IPS-18a (cell line): ENCODE measurements at regions not wholly inside any gene's neighbourhood (a gene's known extent, or its start where the extent isn't known, plus 50 kb on each side); places are given as distances from the start of the nearest gene placed in this dataset.
"Not testable (repeated sequence)": the region's sequence is repeated elsewhere in the genome, so short reads cannot be mapped to it uniquely, and the experiment has no call there.

Source experiments
- H3K27ac ChIP-seq: one replicate; pipeline ENCODE4 v1.5.1; 2013; ENCODE audit warnings: low read length
- H3K27me3 ChIP-seq: one replicate; pipeline ENCODE4 v1.6.1; 2013; ENCODE audit warnings: mild to moderate bottlenecking, low read length; ENCODE audit not compliant: control insufficient read depth, insufficient read depth
- H3K36me3 ChIP-seq: one replicate; pipeline ENCODE4 v1.6.1; 2013; ENCODE audit warnings: low read depth, low read length; ENCODE audit not compliant: control insufficient read depth
- H3K4me1 ChIP-seq: one replicate; pipeline ENCODE4 v1.6.1; 2013; ENCODE audit warnings: low read depth, low read length; ENCODE audit not compliant: control insufficient read depth
- H3K4me3 ChIP-seq: one replicate; pipeline ENCODE4 v1.5.1; 2013; ENCODE audit warnings: low read length
- H3K9ac ChIP-seq: one replicate; pipeline ENCODE4 v1.6.1; 2013; ENCODE audit warnings: mild to moderate bottlenecking, low read length, moderate library complexity
- H3K9me3 ChIP-seq: one replicate; pipeline ENCODE4 v1.6.1; 2013; ENCODE audit warnings: low read depth, low read length; ENCODE audit not compliant: control insufficient read depth

- no peaks in the 10 kb centered on the region for H3K36me3 ChIP-seq
- no peak overlapping the region for H3K9ac ChIP-seq
- H3K4me1 ChIP-seq: no peaks in the 10 kb centered on the region
- H3K9me3 ChIP-seq: no peaks in the 10 kb centered on the region
- H3K4me3 ChIP-seq: no peak overlapping the region
- no peak overlapping the region for H3K27ac ChIP-seq
- H3K27me3 ChIP-seq: no peaks in the 10 kb centered on the region
Measured at GRCh38 chr3:178324356-178324755, 211.9 kb upstream of the KCNMB2 start.

GRCh38 chr3:178325330-178325729, 210.9 kb upstream of the KCNMB2 start:
- no peak overlapping the region for H3K9ac ChIP-seq
- no peak overlapping the region for H3K27ac ChIP-seq
- H3K36me3 ChIP-seq: no peaks in the 10 kb centered on the region
- H3K9me3 ChIP-seq: no peaks in the 10 kb centered on the region
- H3K27me3 ChIP-seq: no peaks in the 10 kb centered on the region
- H3K4me3 ChIP-seq: no peak overlapping the region
- H3K4me1 ChIP-seq: no peaks in the 10 kb centered on the region

- no peak overlapping the region for H3K9ac ChIP-seq
- no peaks in the 10 kb centered on the region for H3K27me3 ChIP-seq
- H3K4me3 ChIP-seq: no peak overlapping the region
- no peaks in the 10 kb centered on the region for H3K36me3 ChIP-seq
- no peak overlapping the region for H3K27ac ChIP-seq
- no peaks in the 10 kb centered on the region for H3K4me1 ChIP-seq
- no peaks in the 10 kb centered on the region for H3K9me3 ChIP-seq
Measured at GRCh38 chr3:178329936-178330335, 206.3 kb upstream of the KCNMB2 start.

- no peaks in the 10 kb centered on the region for H3K4me1 ChIP-seq
- no peak overlapping the region for H3K9ac ChIP-seq
- H3K27me3 ChIP-seq: no peaks in the 10 kb centered on the region
- no peak overlapping the region for H3K27ac ChIP-seq
- no peaks in the 10 kb centered on the region for H3K9me3 ChIP-seq
- no peak overlapping the region for H3K4me3 ChIP-seq
- no peaks in the 10 kb centered on the region for H3K36me3 ChIP-seq
Measured at GRCh38 chr3:178334239-178334638, 202.0 kb upstream of the KCNMB2 start.

- Histone ChIP-seq H3K4me3 (no peak overlapping the region), H3K9me3 (no peaks in the 10 kb centered on the region), H3K36me3 (no peaks in the 10 kb centered on the region), H3K4me1 (no peaks in the 10 kb centered on the region), H3K9ac (no peak overlapping the region), H3K27me3 (no peaks in the 10 kb centered on the region), H3K27ac (no peak overlapping the region)
Measured at GRCh38 chr3:178336336-178336735, 199.9 kb upstream of the KCNMB2 start.

- no peaks in the 10 kb centered on the region for H3K27me3 ChIP-seq
- no peak overlapping the region for H3K9ac ChIP-seq
- no peak overlapping the region for H3K27ac ChIP-seq
- H3K36me3 ChIP-seq: no peaks in the 10 kb centered on the region
- peaks cover 6% of the 10 kb centered on the region for H3K4me1 ChIP-seq
- no peaks in the 10 kb centered on the region for H3K9me3 ChIP-seq
- H3K4me3 ChIP-seq: no peak overlapping the region
Measured at GRCh38 chr3:178340506-178340905, 195.7 kb upstream of the KCNMB2 start.

GRCh38 chr3:178341636-178342035, 194.6 kb upstream of the KCNMB2 start:
- Histone ChIP-seq H3K9ac (no peak overlapping the region), H3K27me3 (no peaks in the 10 kb centered on the region), H3K36me3 (no peaks in the 10 kb centered on the region), H3K27ac (no peak overlapping the region), H3K4me3 (no peak overlapping the region), H3K9me3 (no peaks in the 10 kb centered on the region), H3K4me1 (peaks cover 6% of the 10 kb centered on the region)

- H3K27ac ChIP-seq: no peak overlapping the region
- no peaks in the 10 kb centered on the region for H3K9me3 ChIP-seq
- no peak overlapping the region for H3K9ac ChIP-seq
- no peak overlapping the region for H3K4me3 ChIP-seq
- no peaks in the 10 kb centered on the region for H3K27me3 ChIP-seq
- peaks cover 6% of the 10 kb centered on the region for H3K4me1 ChIP-seq
- H3K36me3 ChIP-seq: no peaks in the 10 kb centered on the region
Measured at GRCh38 chr3:178342111-178342510, 194.1 kb upstream of the KCNMB2 start.

GRCh38 chr3:178343433-178344038, 192.7 kb upstream of the KCNMB2 start:
- no peaks in the 10 kb centered on the region for H3K36me3 ChIP-seq
- H3K4me1 ChIP-seq: peaks cover 6% of the 10 kb centered on the region
- no peak overlapping the region for H3K9ac ChIP-seq
- no peaks in the 10 kb centered on the region for H3K9me3 ChIP-seq
- no peaks in the 10 kb centered on the region for H3K27me3 ChIP-seq
- no peak overlapping the region for H3K27ac ChIP-seq
- H3K4me3 ChIP-seq: no peak overlapping the region

GRCh38 chr3:178345944-178346343, 190.3 kb upstream of the KCNMB2 start:
- Histone ChIP-seq H3K27ac (no peak overlapping the region), H3K27me3 (no peaks in the 10 kb centered on the region), H3K4me1 (peaks cover 6% of the 10 kb centered on the region), H3K9me3 (no peaks in the 10 kb centered on the region), H3K9ac (no peak overlapping the region), H3K4me3 (no peak overlapping the region), H3K36me3 (no peaks in the 10 kb centered on the region)

GRCh38 chr3:178348561-178349217, 187.5 kb upstream of the KCNMB2 start:
- H3K9me3 ChIP-seq, H3K36me3 ChIP-seq, H3K27me3 ChIP-seq, H3K9ac ChIP-seq, H3K27ac ChIP-seq, H3K4me3 ChIP-seq: not testable (repeated sequence)
- H3K4me1 ChIP-seq: peaks cover 11% of the 10 kb centered on the region

- not testable (repeated sequence) for H3K36me3 ChIP-seq, H3K27ac ChIP-seq, H3K27me3 ChIP-seq
Measured at GRCh38 chr3:178349218-178349596, 187.0 kb upstream of the KCNMB2 start.

More at GRCh38 chr3:178349218-178349596, 187.0 kb upstream of the KCNMB2 start:
- not testable (repeated sequence) for H3K4me3 ChIP-seq, H3K9me3 ChIP-seq, H3K9ac ChIP-seq
- H3K4me1 ChIP-seq: peaks cover 11% of the 10 kb centered on the region
